ENCODE measurements at regions not wholly inside any gene's neighbourhood (a gene's known extent, or its start where the extent isn't known, plus 50 kb on each side); places are given as distances from the start of the nearest gene placed in this dataset.
"Not testable (repeated sequence)": the region's sequence is repeated elsewhere in the genome, so short reads cannot be mapped to it uniquely, and the experiment has no call there.

DNA sequence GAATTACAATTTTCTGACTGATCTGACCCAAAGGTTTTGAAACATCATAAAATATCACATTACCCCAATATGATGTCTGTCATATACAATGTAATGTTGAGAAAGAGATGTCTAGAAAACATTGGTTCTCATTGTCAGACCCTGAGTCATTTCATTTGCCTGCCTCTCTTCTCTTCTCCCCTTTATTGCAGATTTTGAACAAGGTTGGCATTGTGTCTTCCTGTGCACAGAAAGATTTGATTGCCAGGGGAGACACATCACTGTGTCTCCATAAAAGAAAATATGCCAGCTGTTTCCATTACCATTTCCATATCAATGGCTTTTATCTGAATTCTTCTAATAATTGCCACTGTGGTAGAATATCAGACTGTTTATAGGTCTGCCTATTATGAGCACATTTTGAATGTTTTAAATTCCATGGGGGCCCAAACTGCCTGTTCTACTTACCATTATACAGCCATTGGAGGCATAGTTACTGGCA lies 65.6 kb downstream of the IFI44 start:
- DNase-seq: no peak

DNA sequence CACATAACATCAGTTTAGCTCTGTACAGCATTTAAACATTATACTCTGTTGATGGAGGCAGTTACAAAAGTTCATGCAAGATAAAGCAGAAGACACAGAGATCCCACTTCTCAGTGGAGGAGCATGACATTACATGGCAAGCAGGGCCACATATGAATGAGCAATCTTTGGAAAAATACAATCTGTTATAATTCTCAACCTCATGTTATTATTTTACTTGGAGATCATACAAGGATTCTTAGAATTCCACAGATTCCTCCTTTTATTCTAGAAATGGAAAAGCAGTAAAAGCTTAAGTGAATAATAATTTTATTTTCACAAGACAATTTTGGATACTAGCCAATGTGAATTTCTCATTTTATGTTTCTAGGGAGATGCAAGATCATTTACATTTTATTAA lies 66.6 kb downstream of the IFI44 start:
- no peak for DNase-seq

DNA sequence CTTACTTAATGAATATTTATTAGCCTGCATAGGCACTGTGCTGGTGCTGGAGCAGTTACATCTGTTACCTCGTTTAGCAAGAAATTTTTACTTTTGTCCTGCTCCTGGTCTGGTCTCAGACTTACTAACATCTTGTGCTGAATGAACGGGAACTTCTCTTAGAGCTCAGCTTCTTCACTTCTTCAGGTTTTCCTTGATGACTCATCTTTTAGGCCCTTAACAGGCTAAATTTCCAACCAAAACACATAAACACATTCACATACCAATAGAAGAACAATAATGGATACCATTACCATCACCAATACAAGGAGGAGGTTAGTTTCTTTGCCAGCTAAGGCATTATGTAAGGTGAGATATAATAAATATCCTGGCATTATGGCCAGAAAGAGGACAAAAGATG lies 68.9 kb downstream of the IFI44 start:
- DNase-seq: no peak

DNA sequence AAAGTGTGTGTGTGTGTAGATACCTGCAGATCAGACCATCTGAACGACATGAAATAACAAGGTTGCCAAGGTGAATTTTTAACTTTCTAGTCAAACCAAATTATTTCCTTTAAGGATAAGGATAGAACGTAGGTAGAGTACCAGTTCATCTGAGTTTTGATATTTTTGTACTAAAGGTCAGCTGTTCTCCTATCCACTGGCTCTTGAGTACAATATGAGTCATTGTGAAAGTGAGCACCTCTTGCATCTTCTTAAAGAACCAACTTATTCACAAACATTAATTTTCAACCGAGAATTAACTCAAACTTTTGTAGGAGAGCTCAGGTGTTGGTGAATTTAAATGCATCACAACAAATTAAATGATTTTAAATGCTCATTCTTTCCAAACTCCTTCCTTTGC lies 71.5 kb downstream of the IFI44 start:
- no peak for DNase-seq

DNA sequence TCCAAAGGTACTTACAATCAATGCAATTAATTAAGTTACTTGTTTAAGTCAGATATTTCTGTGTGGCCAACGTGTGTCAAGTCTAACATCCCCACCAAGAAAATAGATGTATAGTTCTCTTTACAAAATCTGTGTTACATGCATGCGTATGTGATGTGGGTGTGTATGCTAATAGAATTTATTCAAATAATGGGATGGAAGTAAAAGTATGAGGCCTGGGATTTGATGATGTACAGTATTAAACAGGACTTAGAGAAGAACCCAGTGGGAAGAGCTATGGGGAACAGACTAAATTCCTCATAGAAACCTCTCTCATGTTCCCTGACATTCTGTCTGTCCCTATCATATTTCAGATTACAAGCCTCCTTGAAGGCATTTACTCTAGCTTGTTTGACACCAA lies 72.5 kb downstream of the IFI44 start:
- DNase-seq: no peak

DNA sequence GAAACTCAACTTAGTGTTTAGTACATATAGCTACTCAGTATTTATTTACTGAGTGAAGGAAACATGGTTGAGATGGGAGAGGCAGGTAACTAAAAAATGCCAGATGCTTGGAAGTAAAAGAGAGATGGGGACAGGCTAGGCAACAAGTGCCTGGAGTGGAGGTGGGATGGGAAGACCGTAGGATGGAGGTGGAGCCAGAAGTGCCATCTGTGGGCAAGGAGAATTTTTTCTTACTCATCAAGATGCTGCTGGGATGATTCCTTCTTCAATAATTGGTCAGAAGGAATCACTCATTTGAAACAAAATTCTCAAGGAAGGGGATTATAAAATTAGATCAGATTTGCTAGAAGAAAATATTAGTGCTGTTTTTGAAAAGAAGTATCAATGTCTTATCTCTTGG lies 72.9 kb downstream of the IFI44 start:
- no peak for DNase-seq

DNA sequence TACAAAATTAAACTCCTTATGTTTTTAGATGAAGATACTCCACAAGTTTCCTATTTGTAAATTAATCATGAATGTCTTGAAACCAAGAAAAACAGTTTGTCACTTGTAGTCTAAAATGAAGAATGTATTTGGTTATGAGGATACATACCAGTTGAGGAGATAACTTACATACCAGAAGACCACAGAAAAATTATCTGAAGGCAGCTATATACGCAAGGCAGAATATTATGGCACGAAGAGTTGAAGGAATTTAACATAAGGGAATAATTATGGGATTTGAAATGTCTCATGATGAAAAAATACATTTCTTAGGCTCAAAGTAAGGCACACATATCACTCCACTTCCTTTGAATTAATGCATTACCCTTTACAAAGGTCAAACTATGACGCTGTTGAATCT lies 73.3 kb downstream of the IFI44 start:
- DNase-seq: no peak

DNA sequence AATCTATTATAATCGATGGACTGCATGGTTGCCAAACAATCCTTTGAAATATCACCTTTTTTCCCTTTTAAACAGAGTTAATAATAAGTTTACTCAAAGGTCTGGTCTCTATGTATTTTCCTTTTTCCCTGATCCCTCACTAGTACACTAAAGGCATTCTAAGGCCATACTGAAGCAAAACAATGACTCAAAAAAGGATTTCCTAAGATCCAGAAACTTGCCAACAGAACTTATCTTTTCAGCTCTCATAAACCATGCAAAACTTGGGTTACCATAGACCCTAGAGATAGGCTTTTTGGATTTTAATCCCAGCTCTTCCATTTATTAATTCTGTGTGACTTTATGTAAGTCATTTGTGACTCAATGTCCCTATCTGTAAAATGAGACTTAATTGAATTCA lies 77.1 kb downstream of the IFI44 start:
- no peak for DNase-seq

DNA sequence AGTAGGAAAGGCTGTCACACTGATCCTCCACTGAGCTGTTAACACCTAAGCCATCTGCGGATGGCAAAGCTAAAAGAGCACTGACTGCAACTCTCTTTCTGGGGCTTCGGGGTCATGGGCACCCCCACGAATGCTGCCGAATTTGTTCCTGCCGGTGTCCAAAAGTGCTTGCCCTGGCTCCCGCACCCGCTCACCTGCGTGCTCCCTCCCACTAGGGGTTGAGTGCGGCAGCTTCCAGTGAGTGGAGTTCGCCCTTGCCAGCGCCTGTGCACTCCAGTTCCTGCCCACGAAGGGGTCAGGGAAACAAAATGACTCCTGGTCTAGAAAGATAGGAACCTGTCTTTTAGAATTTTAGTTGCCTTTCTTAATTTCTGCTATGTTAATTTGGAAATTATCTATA lies 78.7 kb downstream of the IFI44 start:
- DNase-seq: no peak

DNA sequence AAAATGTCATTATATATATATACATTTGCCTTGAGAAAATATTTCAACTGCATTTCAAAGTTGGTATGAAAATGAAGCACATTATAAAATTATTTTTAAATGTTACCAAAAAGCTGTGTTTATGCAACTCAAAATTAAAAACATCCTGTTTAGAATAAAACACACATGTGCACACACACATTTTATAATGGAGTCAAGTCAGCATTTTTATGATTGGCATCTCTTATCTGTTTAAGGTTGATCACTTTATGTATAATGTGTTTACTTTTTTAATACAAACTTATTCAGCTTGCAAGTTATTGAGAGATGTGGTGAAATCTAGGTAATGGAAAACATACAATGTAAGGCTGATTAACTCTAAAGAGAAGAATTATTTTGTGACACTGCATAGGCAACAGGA lies 80.4 kb downstream of the IFI44 start:
- DNase-seq: no peak

DNA sequence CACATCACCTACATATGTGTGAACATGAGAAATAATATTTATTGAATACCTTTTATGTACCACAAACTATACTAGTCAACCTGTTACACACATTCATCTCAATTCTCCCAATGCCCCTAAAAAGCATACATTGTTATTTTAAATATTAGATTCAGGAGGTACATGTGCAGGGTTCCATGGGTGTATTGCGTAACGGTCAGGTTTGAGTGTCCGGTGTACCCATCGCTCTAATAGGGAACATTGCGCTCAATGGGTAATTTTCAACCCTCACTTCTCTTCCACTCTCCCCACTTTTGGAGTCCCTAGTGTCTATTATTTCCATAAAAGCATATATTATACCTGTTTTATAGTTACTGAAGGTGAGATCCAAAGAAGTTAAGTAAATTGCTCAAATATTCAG lies 82.0 kb downstream of the IFI44 start:
- DNase-seq: no peak

DNA sequence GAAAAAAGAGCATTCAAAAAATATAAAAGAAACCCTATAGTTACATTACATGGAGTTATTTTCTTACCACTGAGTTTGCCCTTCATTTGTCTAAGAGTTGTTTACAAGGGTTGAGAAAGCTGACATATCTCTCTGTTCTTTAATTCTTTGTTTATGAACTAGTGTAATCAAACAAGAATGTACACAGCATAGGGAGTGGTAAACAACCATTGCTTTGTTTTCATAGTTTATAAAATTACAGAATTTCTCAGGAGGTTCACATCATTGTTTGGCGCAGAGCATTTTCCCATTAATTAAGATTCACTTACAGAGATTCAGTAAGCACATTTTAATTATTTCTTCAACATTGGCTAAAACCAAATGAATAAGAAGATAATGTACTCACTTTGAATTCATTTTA lies 87.6 kb downstream of the IFI44 start:
- no peak for DNase-seq

DNA sequence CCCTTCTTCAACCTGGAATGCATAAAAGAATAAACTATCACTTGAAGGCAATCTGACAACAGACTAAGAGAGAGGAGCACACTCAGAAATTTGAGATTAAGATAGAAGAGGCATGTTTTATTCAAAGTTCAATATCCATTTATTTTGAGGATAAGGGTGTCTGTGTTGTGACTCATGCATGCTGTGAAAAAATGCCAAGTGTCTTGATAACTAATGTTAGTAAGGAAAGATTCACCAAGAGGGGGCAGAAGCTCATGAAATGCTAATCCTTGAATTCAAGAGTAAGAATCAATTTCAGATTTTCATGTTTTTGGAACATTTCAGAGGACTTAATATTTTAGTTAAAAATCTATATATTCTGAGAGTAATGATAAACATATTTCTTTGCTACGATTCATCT lies 94.0 kb downstream of the IFI44 start:
- no peak for DNase-seq

DNA sequence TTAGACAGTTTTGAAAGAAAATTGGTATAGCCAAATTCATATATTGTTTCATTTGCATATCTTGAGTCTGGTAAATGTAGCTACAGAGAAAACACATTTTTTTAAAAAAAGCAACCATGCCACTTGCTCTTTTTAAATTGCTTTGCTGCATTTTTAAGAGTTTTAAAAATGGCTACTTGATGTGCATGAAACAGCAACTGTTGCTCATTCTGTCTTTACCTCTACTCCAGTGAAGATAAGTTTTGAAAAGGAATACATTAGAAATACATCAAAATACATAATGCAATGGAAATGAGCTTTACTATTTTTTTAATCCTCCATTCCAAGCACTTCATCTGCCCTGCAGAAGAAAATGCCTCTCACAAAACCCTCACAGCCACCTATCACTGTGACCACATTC lies 95.5 kb downstream of the IFI44 start:
- DNase-seq: no peak

DNA sequence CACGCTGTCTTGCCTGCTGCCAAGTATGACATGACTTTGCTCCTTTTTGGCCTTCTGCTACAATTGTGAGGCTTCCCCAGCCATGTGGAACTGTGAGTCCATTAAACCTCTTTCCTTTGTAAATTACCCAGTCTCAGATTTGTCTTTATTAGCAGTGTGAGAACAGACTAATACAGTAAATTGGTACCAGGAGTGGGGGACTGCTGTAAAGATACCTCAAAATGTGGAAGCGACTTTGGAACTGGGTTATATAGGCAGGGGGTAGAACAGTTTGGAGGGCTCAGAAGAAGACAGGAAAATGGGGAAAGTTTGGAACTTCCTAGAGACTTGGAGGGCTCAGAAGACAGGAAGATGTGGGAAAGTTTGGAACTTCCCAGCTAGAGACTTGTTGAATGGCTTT lies 104.0 kb downstream of the IFI44 start:
- not testable (repeated sequence) for DNase-seq

DNA sequence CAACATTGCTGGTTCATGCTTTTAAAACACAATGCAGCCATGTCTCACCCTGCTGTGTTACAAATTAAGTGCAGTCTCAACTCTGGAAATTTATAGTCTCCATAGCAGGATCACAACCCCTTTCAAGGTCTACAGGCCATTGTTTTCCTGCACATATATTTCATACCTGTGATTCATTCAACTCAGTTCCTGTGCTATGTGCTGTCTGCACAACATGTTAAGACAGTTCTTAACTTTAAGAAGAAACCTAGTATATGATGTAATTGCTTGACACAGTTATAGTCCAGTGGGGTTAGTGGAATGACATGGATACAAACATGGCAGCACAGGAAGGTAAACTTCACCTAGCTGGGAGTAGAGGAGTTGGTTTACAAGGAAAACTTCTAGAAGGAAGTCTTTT lies 106.4 kb downstream of the IFI44 start:
- no peak for DNase-seq

DNA sequence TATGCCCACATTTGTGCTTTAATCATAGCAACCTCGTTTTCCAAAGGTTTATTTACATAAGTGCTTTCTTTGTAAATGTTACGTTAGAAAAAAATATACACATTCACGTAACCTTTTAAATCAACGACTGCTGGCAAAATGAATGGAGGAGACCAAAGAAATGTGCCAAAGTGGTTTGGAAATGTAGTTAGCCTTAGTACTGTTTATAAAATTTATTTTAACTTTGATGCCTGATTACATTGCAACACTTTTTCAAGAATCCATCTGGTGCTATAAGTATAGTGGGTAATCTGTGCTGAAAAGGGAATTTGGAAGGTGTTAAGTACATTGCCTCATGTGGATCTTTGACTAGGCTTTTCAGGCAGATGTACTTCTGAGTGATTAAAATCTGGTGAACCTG lies 108.9 kb downstream of the IFI44 start:
- no peak for DNase-seq

DNA sequence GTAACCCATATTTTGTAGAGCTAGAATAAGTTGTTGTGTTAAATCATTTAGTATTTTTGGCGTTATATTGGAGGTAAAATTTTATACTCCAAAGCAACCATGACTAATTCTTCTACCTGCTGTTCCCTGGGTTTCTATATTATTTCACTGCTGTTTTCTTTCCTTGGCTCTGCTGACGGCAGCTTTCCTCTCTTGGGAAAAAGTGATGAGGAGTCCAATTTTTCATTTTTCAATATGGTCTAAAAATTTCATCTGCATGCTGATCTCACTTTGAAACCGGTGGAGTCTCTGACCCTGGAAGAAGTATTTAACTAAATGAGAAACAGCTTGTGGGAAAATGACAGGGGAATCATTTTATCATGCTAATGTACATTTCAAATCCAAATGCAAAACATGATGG lies 110.2 kb downstream of the IFI44 start:
- no peak for DNase-seq

DNA sequence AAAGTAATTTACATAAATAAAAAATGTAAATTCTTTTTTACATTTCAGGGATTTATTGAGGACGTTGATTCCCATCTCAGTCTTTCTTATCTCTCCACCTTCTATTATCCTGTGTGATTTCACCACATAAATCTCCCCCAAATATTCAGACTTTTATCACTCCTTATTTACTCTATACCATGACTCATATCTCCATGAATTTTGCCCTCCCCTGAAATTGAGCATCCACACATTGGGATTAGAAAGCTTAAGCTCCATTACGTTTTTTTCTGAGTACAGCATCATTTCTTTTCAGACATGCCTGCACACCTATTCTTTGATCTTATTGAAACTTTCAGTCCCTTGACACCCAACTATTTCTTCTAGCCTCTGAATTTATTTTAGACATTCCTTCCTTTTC lies 111.2 kb downstream of the IFI44 start:
- DNase-seq: no peak

DNA sequence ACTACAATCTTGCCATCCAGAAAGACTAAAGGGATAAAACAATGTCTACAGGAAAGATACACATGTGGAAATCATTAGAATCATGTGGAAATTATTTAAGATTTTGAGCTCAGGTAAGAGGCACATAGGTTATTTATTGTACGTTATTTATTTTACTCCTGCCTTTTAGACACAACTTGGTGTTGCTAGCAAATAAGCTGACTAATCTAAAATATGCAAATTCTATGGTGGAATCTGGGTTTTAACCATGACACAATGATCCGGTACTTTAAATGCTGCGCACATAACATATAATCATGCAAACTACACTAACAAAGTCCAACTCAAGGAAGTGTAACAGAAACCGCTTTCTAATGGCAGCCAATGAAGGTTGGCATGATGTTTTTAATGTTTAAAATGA lies 112.5 kb downstream of the IFI44 start:
- no peak for DNase-seq

DNA sequence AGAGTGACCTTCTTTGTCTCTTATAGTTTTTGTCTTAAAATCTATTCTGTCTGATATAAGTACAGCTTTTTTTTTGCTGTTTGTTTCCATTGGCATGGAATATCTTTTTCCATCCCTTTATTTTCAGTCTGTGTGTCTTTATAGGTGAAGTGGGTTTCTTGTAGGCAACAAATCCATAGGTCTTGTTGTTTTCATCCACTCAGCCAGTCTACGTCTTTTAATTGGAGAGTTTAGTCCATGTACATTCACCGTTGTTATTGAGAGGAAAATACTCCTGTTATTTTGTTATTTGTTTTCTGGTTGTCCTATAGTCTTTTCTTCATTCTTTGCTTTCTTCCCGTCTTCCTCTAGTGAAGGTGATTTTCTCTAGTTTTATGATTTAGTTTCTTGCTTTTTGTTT lies 115.9 kb downstream of the IFI44 start:
- no peak for DNase-seq

DNA sequence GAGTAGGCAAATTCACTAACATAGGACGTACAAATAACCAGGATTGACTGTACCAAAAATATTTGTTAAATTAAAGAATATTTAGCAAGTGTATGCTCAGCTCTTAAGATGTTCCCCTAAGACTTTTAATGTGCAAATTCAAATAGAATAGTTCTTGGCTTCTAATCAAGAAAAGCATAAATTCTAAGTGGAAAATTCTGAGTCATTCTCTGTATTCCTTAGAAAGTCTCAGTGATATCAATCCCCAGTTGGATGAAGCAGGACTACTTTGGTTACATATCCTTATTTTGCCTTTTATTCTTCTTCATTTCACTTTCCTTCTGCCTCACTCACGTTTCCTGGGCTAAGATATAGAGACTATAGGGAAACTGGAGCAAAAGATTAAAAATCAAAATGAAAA lies 130.2 kb downstream of the IFI44 start:
- DNase-seq: no peak

DNA sequence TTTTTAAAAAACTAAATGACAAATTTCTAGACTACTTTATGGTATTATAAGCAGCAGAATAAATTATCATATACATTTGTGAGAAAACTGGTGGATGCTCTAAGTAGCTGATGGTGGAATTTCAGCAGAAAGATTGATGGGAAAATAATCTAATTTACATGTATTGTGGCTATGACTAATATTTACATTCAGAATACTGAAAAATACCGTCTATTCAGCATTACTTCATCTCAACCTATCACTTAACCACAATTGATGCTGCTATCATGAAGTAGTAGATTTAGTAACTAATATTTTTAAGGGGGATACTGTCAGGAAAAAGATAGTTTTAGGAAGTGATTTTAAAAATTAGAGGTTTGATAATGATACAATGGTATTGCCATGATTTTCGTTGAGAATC lies 137.9 kb downstream of the IFI44 start:
- DNase-seq: no peak

DNA sequence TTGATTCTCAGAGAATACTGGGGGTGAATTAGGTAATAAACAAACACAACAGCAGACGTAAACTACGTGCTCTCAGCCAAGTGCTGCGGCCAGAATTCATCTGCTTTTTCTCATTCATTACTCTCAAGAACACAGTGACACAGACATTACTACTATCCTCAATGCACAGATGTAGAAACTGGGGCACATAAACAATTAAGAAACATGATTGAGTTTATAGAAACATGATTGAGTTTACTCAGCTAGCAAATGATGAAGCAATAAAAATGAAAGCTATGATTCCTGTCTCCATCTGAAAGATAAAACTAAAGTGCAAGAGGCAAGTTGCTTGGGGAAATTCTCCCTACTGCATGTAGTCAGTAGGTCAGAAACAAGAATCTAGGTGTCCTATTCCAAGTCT lies 140.5 kb downstream of the IFI44 start:
- no peak for DNase-seq

DNA sequence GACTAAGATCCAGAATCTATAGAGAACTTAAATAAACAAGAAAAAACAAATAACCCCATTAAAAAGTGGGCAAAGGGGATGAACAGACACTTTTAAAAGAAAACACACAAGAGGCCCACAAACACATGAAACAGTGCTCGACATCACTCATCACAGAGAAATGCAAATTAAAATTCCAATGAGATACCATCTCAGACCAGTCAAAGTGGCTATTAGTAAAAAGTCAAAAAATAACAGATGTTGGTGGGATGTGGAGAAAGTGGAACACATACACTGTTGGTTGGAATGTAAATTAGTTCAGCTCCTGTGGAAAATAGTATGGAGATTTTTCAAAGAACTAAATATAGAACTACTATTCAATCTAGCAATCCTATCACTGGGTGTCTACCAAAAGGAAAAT lies 143.1 kb downstream of the IFI44 start:
- no peak for DNase-seq

DNA sequence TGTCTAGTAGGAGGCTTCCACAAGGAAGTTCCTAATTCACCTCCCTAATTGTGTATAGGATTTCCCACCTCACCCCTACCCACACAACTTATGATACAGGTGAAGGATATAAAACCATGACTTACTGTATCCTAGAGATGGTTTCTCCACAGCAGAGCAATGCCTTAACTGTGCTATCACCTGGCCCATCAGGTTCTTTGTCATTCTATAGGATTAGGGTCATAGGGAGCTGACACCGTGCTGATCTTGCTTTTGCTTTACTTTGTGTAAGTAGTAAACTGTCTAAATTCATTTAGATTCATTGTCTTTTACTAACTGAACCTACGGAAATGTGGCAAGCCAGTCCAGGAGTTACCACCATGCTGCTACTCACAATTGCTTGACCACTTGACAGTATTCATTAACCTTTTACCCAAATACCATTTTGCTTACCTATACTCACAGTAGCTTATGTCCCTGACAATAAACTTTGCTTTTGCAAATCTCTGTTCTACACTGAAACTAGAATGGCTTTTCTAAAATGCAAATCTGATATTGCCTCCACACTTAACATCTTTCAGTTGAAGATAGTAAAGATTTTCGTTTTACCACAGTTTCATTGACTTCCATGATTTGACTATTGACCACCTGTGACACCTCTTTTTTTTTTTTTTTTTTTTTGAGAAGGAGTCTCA lies 147.6 kb downstream of the IFI44 start:
- DNase-seq: no peak
